ENCODE measurements at regions not wholly inside any gene's neighbourhood (a gene's known extent, or its start where the extent isn't known, plus 50 kb on each side); places are given as distances from the start of the nearest gene placed in this dataset.
"Not testable (repeated sequence)": the region's sequence is repeated elsewhere in the genome, so short reads cannot be mapped to it uniquely, and the experiment has no call there.

- FAIRE-seq, result no peak
- DNase-seq (ENCODE audit: low spot score in 2 of 2), result no peak
Observed at GRCh38 chr5:101785090-101785489, 511.0 kb downstream of the SLCO4C1 start.

- no peak for FAIRE-seq
- no peak for DNase-seq (ENCODE audit: low spot score in 2 of 2)
Observed at GRCh38 chr5:101783241-101784013, 512.7 kb downstream of the SLCO4C1 start.

- DNase-seq (ENCODE audit: low spot score in 2 of 2) (no peak), FAIRE-seq (no peak)
Observed at GRCh38 chr5:101782352-101783103, 513.6 kb downstream of the SLCO4C1 start.

GRCh38 chr5:101751105-101751504, 545.0 kb downstream of the SLCO4C1 start:
- FAIRE-seq (no peak), DNase-seq (ENCODE audit: low spot score in 2 of 2) (no peak)

- DNase-seq (ENCODE audit: low spot score in 2 of 2); FAIRE-seq: not testable (repeated sequence)
Observed at GRCh38 chr5:101743000-101743399, 553.1 kb downstream of the SLCO4C1 start.

- FAIRE-seq, result no peak
Observed at GRCh38 chr5:101728933-101729332, 567.2 kb downstream of the SLCO4C1 start.

GRCh38 chr5:101721543-101721942, 574.5 kb downstream of the SLCO4C1 start:
- DNase-seq (ENCODE audit: low spot score in 2 of 2) (no peak), FAIRE-seq (no peak)

More at GRCh38 chr5:101728933-101729332, 567.2 kb downstream of the SLCO4C1 start:
- no peak for DNase-seq (ENCODE audit: low spot score in 2 of 2)

GRCh38 chr5:101720033-101720432, 576.1 kb downstream of the SLCO4C1 start:
- FAIRE-seq, result no peak
- no peak for DNase-seq (ENCODE audit: low spot score in 2 of 2)

GRCh38 chr5:101717721-101718120, 578.4 kb downstream of the SLCO4C1 start:
- DNase-seq (ENCODE audit: low spot score in 2 of 2) (no peak), FAIRE-seq (no peak)

GRCh38 chr5:101716941-101717340, 579.1 kb downstream of the SLCO4C1 start:
- FAIRE-seq, result no peak

GRCh38 chr5:101715790-101716189, 580.3 kb downstream of the SLCO4C1 start:
- not testable (repeated sequence) for FAIRE-seq; DNase-seq (ENCODE audit: low spot score in 2 of 2)

More at GRCh38 chr5:101716941-101717340, 579.1 kb downstream of the SLCO4C1 start:
- no peak for DNase-seq (ENCODE audit: low spot score in 2 of 2)

- DNase-seq (ENCODE audit: low spot score in 2 of 2) (no peak), FAIRE-seq (no peak)
Observed at GRCh38 chr5:101689306-101689705, 606.8 kb downstream of the SLCO4C1 start.

GRCh38 chr5:101688156-101688555, 607.9 kb downstream of the SLCO4C1 start:
- FAIRE-seq (no peak), DNase-seq (ENCODE audit: low spot score in 2 of 2) (no peak)

GRCh38 chr5:101687349-101687985, 608.6 kb downstream of the SLCO4C1 start:
- DNase-seq (ENCODE audit: low spot score in 2 of 2) (no peak), FAIRE-seq (no peak)

GRCh38 chr5:101686536-101687157, 609.4 kb downstream of the SLCO4C1 start:
- FAIRE-seq, result no peak
- DNase-seq (ENCODE audit: low spot score in 2 of 2), result no peak

- DNase-seq (ENCODE audit: low spot score in 2 of 2) (no peak), FAIRE-seq (no peak)
Observed at GRCh38 chr5:101679816-101680215, 616.3 kb downstream of the SLCO4C1 start.

GRCh38 chr5:101678481-101679193, 617.4 kb downstream of the SLCO4C1 start:
- no peak for FAIRE-seq
- DNase-seq (ENCODE audit: low spot score in 2 of 2), result peak in 1 of 2 donors; percentile 5

GRCh38 chr5:101677961-101678360, 618.1 kb downstream of the SLCO4C1 start:
- DNase-seq (ENCODE audit: low spot score in 2 of 2) (no peak), FAIRE-seq (no peak)

- DNase-seq (ENCODE audit: low spot score in 2 of 2) (no peak), FAIRE-seq (no peak)
Observed at GRCh38 chr5:101676646-101677045, 619.4 kb downstream of the SLCO4C1 start.

Measured in frontal cortex (tissue), 3 donors.